ENCODE measurements at regions not wholly inside any gene's neighbourhood (a gene's known extent, or its start where the extent isn't known, plus 50 kb on each side); places are given as distances from the start of the nearest gene placed in this dataset.

- no peak for DNase-seq
Measured at GRCh38 chr20:60132162-60132826, 174.1 kb downstream of the CDH26 start.

- no peak for DNase-seq
Measured at GRCh38 chr20:60132827-60133670, 174.8 kb downstream of the CDH26 start.

GRCh38 chr20:60135276-60135675 lies 177.1 kb downstream of the CDH26 start:
- DNase-seq: no peak

- no peak for DNase-seq
Measured at GRCh38 chr20:60136645-60137401, 178.6 kb downstream of the CDH26 start.

- peak in 2 of 5 donors; percentile 1 to 35 for DNase-seq
Measured at GRCh38 chr20:60137657-60138245, 179.5 kb downstream of the CDH26 start.

- peak in 3 of 5 donors; percentile 4 to 32 (median 6) for DNase-seq
Measured at GRCh38 chr20:60138256-60139220, 180.3 kb downstream of the CDH26 start.

- no peak for DNase-seq
Measured at GRCh38 chr20:60139663-60140446, 181.6 kb downstream of the CDH26 start.

GRCh38 chr20:60142587-60142986 lies 184.4 kb downstream of the CDH26 start:
- no peak for DNase-seq

GRCh38 chr20:60143261-60143842 lies 185.1 kb downstream of the CDH26 start:
- DNase-seq: no peak

- DNase-seq: no peak
Measured at GRCh38 chr20:60144404-60144803, 186.2 kb downstream of the CDH26 start.

GRCh38 chr20:60144974-60145527 lies 186.8 kb downstream of the CDH26 start:
- no peak for DNase-seq

GRCh38 chr20:60147004-60147403 lies 188.8 kb downstream of the CDH26 start:
- DNase-seq: no peak

- DNase-seq: no peak
Measured at GRCh38 chr20:60148885-60149284, 190.7 kb downstream of the CDH26 start.

GRCh38 chr20:60152792-60153191 lies 194.6 kb downstream of the CDH26 start:
- DNase-seq: no peak

- no peak for DNase-seq
Measured at GRCh38 chr20:60160451-60161145, 202.4 kb downstream of the CDH26 start.

- no peak for DNase-seq
Measured at GRCh38 chr20:60167812-60168211, 209.6 kb downstream of the CDH26 start.

GRCh38 chr20:60168963-60169362 lies 210.7 kb downstream of the CDH26 start:
- no peak for DNase-seq

GRCh38 chr20:60170116-60170515 lies 211.9 kb downstream of the CDH26 start:
- DNase-seq: no peak

- no peak for DNase-seq
Measured at GRCh38 chr20:60171313-60171712, 213.1 kb downstream of the CDH26 start.

- no peak for DNase-seq
Measured at GRCh38 chr20:60171738-60172137, 213.5 kb downstream of the CDH26 start.
